Neuronal stem cell (in vitro differentiated cells): ENCODE measurements at regions not wholly inside any gene's neighbourhood (a gene's known extent, or its start where the extent isn't known, plus 50 kb on each side); places are given as distances from the start of the nearest gene placed in this dataset.
"Not testable (repeated sequence)": the region's sequence is repeated elsewhere in the genome, so short reads cannot be mapped to it uniquely, and the experiment has no call there.

Source experiments
- DNase-seq: peaks from one replicate; pipeline ENCODE4 v3.0.0-alpha.2; 2013; ENCODE audit warnings: low spot score
- H2AFZ ChIP-seq: one replicate; pipeline ENCODE4 v1.6.1; 2013; ENCODE audit warnings: mild to moderate bottlenecking, low read length, inconsistent platforms
- H2AK5ac ChIP-seq: 2 replicates; pipeline ENCODE4 v1.6.1; 2013; ENCODE audit warnings: low read depth, mild to moderate bottlenecking, inconsistent platforms, low read length, moderate library complexity, mixed read lengths
- H2BK120ac ChIP-seq: 2 replicates; pipeline ENCODE4 v1.6.1; 2013; ENCODE audit warnings: low read depth, mild to moderate bottlenecking, inconsistent platforms, low read length, moderate library complexity, mixed read lengths
- H2BK12ac ChIP-seq: one replicate; pipeline ENCODE4 v1.6.1; 2013; ENCODE audit warnings: low read length, inconsistent platforms
- H2BK15ac ChIP-seq: 2 replicates; pipeline ENCODE4 v1.6.1; 2013; ENCODE audit warnings: mild to moderate bottlenecking, low read length, inconsistent platforms, mixed read lengths
- H2BK5ac ChIP-seq: one replicate; pipeline ENCODE4 v1.6.1; 2013; ENCODE audit warnings: inconsistent platforms, mild to moderate bottlenecking, low read length, moderate library complexity
- H3K14ac ChIP-seq: one replicate; pipeline ENCODE4 v1.6.1; 2013; ENCODE audit warnings: low read length, inconsistent platforms
- H3K18ac ChIP-seq: 2 replicates; pipeline ENCODE4 v1.6.1; 2013; ENCODE audit warnings: low read length, inconsistent platforms
- H3K23ac ChIP-seq: 2 replicates; pipeline ENCODE4 v1.6.1; 2013; ENCODE audit warnings: low read depth, mild to moderate bottlenecking, mixed read lengths, low read length, inconsistent platforms; ENCODE audit not compliant: poor library complexity
- H3K27ac ChIP-seq: replicated peaks from 3 replicates; pipeline ENCODE4 v1.5.1; 2013; ENCODE audit warnings: low read length, inconsistent platforms
- H3K27me3 ChIP-seq, 3 experiments: 2 replicates each; pipeline ENCODE4 v1.6.1; 2013; ENCODE audit warnings: low read length in 3 of 3, mild to moderate bottlenecking in 2 of 3, inconsistent platforms in 1 of 3, low read depth in 1 of 3, mixed read lengths in 1 of 3, moderate library complexity in 1 of 3; ENCODE audit not compliant: control insufficient read depth in 3 of 3, insufficient read depth in 3 of 3
- H3K36me3 ChIP-seq, 2 donors: replicated peaks in 1 of 2; 2 replicates each; pipeline ENCODE4 v1.6.1; 2013; ENCODE audit warnings: low read length in 2 of 2; ENCODE audit not compliant: control insufficient read depth in 2 of 2, insufficient read depth in 2 of 2
- H3K4ac ChIP-seq: 2 replicates; pipeline ENCODE4 v1.6.1; 2013; ENCODE audit warnings: inconsistent platforms, mild to moderate bottlenecking, low read length, moderate library complexity
- H3K4me1 ChIP-seq, 2 donors: 1 replicate in 1 of 2; 2 replicates in 1 of 2; pipeline ENCODE4 v1.6.1; 2013; ENCODE audit warnings: low read length in 2 of 2, low read depth in 1 of 2; ENCODE audit not compliant: control insufficient read depth in 2 of 2, insufficient read depth in 1 of 2
- H3K4me2 ChIP-seq: one replicate; pipeline ENCODE4 v1.6.1; 2013; ENCODE audit warnings: mild to moderate bottlenecking, low read length, inconsistent platforms; ENCODE audit not compliant: insufficient read depth, poor library complexity, severe bottlenecking
- H3K4me3 ChIP-seq, 2 donors: 2 replicates each; pipeline ENCODE4 v1.5.1; 2013; ENCODE audit warnings: low read length in 2 of 2, mild to moderate bottlenecking in 2 of 2, inconsistent platforms in 1 of 2, moderate library complexity in 1 of 2
- H3K79me1 ChIP-seq: one replicate; pipeline ENCODE4 v1.6.1; 2013; ENCODE audit warnings: low read depth, mild to moderate bottlenecking, inconsistent platforms, low read length, moderate library complexity
- H3K9ac ChIP-seq: one replicate; pipeline ENCODE4 v1.6.1; 2013; ENCODE audit warnings: mild to moderate bottlenecking, low read depth, low read length, inconsistent platforms; ENCODE audit not compliant: poor library complexity
- H3K9me3 ChIP-seq, 2 donors: replicated peaks in 1 of 2; 2 replicates each; pipeline versions ENCODE3 to v1.6.1; 2013; ENCODE audit warnings: low read length in 2 of 2, mild to moderate bottlenecking in 2 of 2, inconsistent platforms in 1 of 2, low read depth in 1 of 2, mixed read lengths in 1 of 2, moderate library complexity in 1 of 2; ENCODE audit not compliant: control insufficient read depth in 2 of 2, insufficient read depth in 1 of 2
- H4K8ac ChIP-seq: one replicate; pipeline ENCODE4 v1.6.1; 2013; ENCODE audit warnings: low read depth, mild to moderate bottlenecking, inconsistent platforms, low read length, moderate library complexity
- H4K91ac ChIP-seq: one replicate; pipeline ENCODE4 v1.6.1; 2013; ENCODE audit warnings: low read length, low read depth, mild to moderate bottlenecking, inconsistent platforms; ENCODE audit not compliant: poor library complexity
- WGBS, 2 donors: extraction: QIAGEN DNeasy Blood & Tissue Kit; methylation state at CpG; one replicate each; pipeline ENCODE4 v1.1.7; 2013; ENCODE audit warnings: missing lambda C conversion rate in 2 of 2, mixed read lengths in 1 of 2; ENCODE audit not compliant: insufficient read length in 2 of 2, insufficient replicate concordance in 1 of 2; ENCODE audit errors: extremely low coverage in 2 of 2; 5-methylcytosine and 5-hydroxymethylcytosine counted together

GRCh38 chr5:177923837-177924236, 72.2 kb downstream of the PROP1 start:
- not testable (repeated sequence) for H2BK15ac ChIP-seq, DNase-seq, H2BK5ac ChIP-seq, H3K18ac ChIP-seq, H3K36me3 ChIP-seq, H3K23ac ChIP-seq, H4K8ac ChIP-seq, H2BK12ac ChIP-seq, H3K14ac ChIP-seq, H3K9ac ChIP-seq, H2AFZ ChIP-seq, H3K4me1 ChIP-seq, H2BK120ac ChIP-seq, H3K79me1 ChIP-seq, H3K4ac ChIP-seq, H3K9me3 ChIP-seq, H3K4me2 ChIP-seq, H3K27me3 ChIP-seq, H4K91ac ChIP-seq, H3K4me3 ChIP-seq, H3K27ac ChIP-seq, H2AK5ac ChIP-seq
- WGBS, 2 donors: no CpG with 5 or more reads among the region's 4 CpGs

GRCh38 chr5:177923189-177923588, 72.9 kb downstream of the PROP1 start:
- H3K9me3 ChIP-seq, H2AFZ ChIP-seq, H3K18ac ChIP-seq, H3K79me1 ChIP-seq, H3K4ac ChIP-seq, H3K4me1 ChIP-seq, H3K36me3 ChIP-seq, H2AK5ac ChIP-seq, H3K14ac ChIP-seq, H3K4me3 ChIP-seq, H3K4me2 ChIP-seq, H3K23ac ChIP-seq, H2BK15ac ChIP-seq, H2BK12ac ChIP-seq, DNase-seq, H4K8ac ChIP-seq, H4K91ac ChIP-seq, H2BK120ac ChIP-seq, H3K27ac ChIP-seq, H3K27me3 ChIP-seq, H2BK5ac ChIP-seq, H3K9ac ChIP-seq: not testable (repeated sequence)
- WGBS, 2 donors: no CpG with 5 or more reads among the region's 5 CpGs

GRCh38 chr5:177909261-177909660, 86.8 kb downstream of the PROP1 start:
- not testable (repeated sequence) for H3K23ac ChIP-seq, H3K27ac ChIP-seq, H3K4me2 ChIP-seq, H2BK15ac ChIP-seq, DNase-seq, H2BK120ac ChIP-seq, H3K27me3 ChIP-seq, H4K8ac ChIP-seq, H2BK5ac ChIP-seq, H3K36me3 ChIP-seq, H2BK12ac ChIP-seq, H3K14ac ChIP-seq, H2AFZ ChIP-seq, H3K4ac ChIP-seq, H2AK5ac ChIP-seq, H3K18ac ChIP-seq, H3K9ac ChIP-seq, H3K4me1 ChIP-seq, H4K91ac ChIP-seq, H3K4me3 ChIP-seq, H3K9me3 ChIP-seq, H3K79me1 ChIP-seq
- WGBS, 2 donors: no CpG with 5 or more reads among the region's 2 CpGs

- not testable (repeated sequence) for H3K9ac ChIP-seq, H3K4me1 ChIP-seq, H2BK15ac ChIP-seq, H3K4me3 ChIP-seq, H3K9me3 ChIP-seq, DNase-seq, H3K23ac ChIP-seq, H2AK5ac ChIP-seq, H3K14ac ChIP-seq, H3K27ac ChIP-seq, H3K4me2 ChIP-seq, H3K18ac ChIP-seq, H4K8ac ChIP-seq, H3K27me3 ChIP-seq, H2AFZ ChIP-seq, H4K91ac ChIP-seq, H2BK120ac ChIP-seq, H3K79me1 ChIP-seq, H2BK5ac ChIP-seq, H2BK12ac ChIP-seq, H3K36me3 ChIP-seq, H3K4ac ChIP-seq
- no CpG with 5 or more reads among the region's 3 CpGs for WGBS, 2 donors
Measured at GRCh38 chr5:177902806-177903205, 93.2 kb downstream of the PROP1 start.
